ENCODE measurements at regions not wholly inside any gene's neighbourhood (a gene's known extent, or its start where the extent isn't known, plus 50 kb on each side); places are given as distances from the start of the nearest gene placed in this dataset.

DNA sequence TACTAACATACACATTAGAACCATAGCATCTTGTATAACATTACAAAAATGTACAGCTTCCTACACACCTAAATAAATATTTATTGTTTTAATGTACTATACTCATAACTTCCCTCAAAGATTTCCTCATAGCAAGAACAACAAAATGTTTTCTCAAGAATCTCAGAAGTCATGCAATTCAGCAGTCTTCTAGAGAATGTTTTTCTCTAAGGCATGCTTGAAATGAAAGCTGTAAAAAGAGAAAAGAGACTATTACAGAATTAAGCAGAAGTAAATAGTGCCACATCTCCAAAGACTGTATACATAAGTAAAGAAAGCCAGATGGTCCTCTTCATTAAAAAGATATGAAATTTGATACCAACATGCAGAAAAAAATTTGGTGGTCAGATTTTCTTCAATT is 672.2 kb downstream of the EPM2A start:
- Histone ChIP-seq H3K4me1 (ENCODE audit: low read length) (no peaks in the 10 kb centered on the region), H3K9ac (ENCODE audit: low read length) (no peak overlapping the region), H3K9me2 (replicated peaks; ENCODE audit: insufficient read depth, low read length) (no peaks in the 10 kb centered on the region), H3K27me3 (replicated peaks; ENCODE audit: insufficient read depth, low read length) (no peaks in the 10 kb centered on the region), H4K20me1 (ENCODE audit: insufficient read depth, low read length) (no peaks in the 10 kb centered on the region), H3K27ac (ENCODE audit: low read length) (no peak overlapping the region), H3K36me3 (replicated peaks; ENCODE audit: insufficient read depth, low read length) (no peaks in the 10 kb centered on the region), H3K4me2 (ENCODE audit: low read depth, low read length) (no peak overlapping the region), H3K4me3 (ENCODE audit: low read length) (no peak overlapping the region), H3K79me2 (ENCODE audit: low read length) (no peaks in the 10 kb centered on the region), H2AFZ (ENCODE audit: low read length) (no peak overlapping the region), H3F3A (ENCODE audit: insufficient read depth, low read length) (no peaks in the 10 kb centered on the region), H3K9me3 (replicated peaks; ENCODE audit: insufficient read depth, low read length) (no peaks in the 10 kb centered on the region)
- TF ChIP-seq, protein P1, sequence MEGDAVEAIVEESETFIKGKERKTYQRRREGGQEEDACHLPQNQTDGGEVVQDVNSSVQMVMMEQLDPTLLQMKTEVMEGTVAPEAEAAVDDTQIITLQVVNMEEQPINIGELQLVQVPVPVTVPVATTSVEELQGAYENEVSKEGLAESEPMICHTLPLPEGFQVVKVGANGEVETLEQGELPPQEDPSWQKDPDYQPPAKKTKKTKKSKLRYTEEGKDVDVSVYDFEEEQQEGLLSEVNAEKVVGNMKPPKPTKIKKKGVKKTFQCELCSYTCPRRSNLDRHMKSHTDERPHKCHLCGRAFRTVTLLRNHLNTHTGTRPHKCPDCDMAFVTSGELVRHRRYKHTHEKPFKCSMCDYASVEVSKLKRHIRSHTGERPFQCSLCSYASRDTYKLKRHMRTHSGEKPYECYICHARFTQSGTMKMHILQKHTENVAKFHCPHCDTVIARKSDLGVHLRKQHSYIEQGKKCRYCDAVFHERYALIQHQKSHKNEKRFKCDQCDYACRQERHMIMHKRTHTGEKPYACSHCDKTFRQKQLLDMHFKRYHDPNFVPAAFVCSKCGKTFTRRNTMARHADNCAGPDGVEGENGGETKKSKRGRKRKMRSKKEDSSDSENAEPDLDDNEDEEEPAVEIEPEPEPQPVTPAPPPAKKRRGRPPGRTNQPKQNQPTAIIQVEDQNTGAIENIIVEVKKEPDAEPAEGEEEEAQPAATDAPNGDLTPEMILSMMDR (IDR thresholded peaks at IDR 0.05; ENCODE audit: low read length): no peak
- TF ChIP-seq EZH2phosphoT487 (IDR thresholded peaks at IDR 0.05; ENCODE audit: low read length) (no peak), EZH2 (optimal IDR thresholded peaks at IDR 0.05; ENCODE audit: low read depth, low read length) (no peak)
- DNase-seq: no peak

DNA sequence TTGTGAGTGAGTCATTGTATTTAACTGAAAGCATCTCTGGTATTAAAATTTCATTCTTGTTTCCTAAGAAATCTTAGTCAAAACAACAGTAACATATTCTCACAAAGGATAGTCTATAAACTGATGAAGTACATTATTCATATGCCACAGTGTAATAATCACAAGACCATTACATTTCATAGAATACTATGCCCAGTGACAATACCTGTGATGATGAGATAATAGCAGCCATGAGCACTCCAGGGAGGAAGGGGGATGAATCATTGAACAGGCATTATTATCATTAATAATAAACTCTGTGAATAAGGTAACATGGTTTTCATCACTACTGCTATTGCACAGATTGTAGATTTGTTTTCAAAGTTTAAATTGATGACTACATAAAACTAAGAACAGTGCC is 667.9 kb downstream of the EPM2A start:
- H3F3A ChIP-seq (ENCODE audit: insufficient read depth, low read length): no peaks in the 10 kb centered on the region

DNA sequence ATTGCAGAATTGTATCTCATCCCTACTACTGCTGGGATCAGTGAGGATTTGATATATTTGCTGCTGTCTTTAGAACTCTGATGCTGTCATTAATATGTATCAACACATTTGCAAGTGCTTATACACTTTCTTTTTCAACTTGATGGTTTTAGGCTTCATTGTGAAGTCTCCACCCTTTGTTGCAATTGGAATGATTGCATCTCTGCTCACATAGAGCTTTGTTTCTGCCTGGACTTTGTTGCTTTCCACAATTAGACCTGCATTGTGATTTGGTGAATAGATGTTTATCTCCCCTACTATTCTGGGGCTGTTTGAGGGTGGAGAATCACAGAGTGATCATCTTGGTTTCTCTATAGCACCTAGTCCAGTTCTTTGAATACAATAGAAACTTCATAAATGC is 666.7 kb downstream of the EPM2A start:
- no peak overlapping the region for H3K9ac ChIP-seq (ENCODE audit: low read length)
- no peaks in the 10 kb centered on the region for H4K20me1 ChIP-seq (ENCODE audit: insufficient read depth, low read length)
- no peaks in the 10 kb centered on the region for H3K36me3 ChIP-seq (replicated peaks; ENCODE audit: insufficient read depth, low read length)
- H3K4me1 ChIP-seq (ENCODE audit: low read length): no peaks in the 10 kb centered on the region
- H3K9me3 ChIP-seq (replicated peaks; ENCODE audit: insufficient read depth, low read length): no peaks in the 10 kb centered on the region
- no peak for DNase-seq
- TF ChIP-seq, protein P1 (IDR thresholded peaks at IDR 0.05; ENCODE audit: low read length): no peak
- TF ChIP-seq EZH2phosphoT487 (IDR thresholded peaks at IDR 0.05; ENCODE audit: low read length): no peak
- H3K79me2 ChIP-seq (ENCODE audit: low read length): no peaks in the 10 kb centered on the region
- no peak overlapping the region for H3K4me2 ChIP-seq (ENCODE audit: low read depth, low read length)
- no peaks in the 10 kb centered on the region for H3K27me3 ChIP-seq (replicated peaks; ENCODE audit: insufficient read depth, low read length)
- no peak overlapping the region for H3K4me3 ChIP-seq (ENCODE audit: low read length)
- no peak overlapping the region for H3K27ac ChIP-seq (ENCODE audit: low read length)
- H3K9me2 ChIP-seq (replicated peaks; ENCODE audit: insufficient read depth, low read length): no peaks in the 10 kb centered on the region
- H3F3A ChIP-seq (ENCODE audit: insufficient read depth, low read length): no peaks in the 10 kb centered on the region
- no peak overlapping the region for H2AFZ ChIP-seq (ENCODE audit: low read length)

More for the DNA sequence above, 667.9 kb downstream of the EPM2A start:
- Histone ChIP-seq H3K79me2 (ENCODE audit: low read length) (no peaks in the 10 kb centered on the region), H4K20me1 (ENCODE audit: insufficient read depth, low read length) (no peaks in the 10 kb centered on the region), H3K4me3 (ENCODE audit: low read length) (no peak overlapping the region), H3K4me1 (ENCODE audit: low read length) (no peaks in the 10 kb centered on the region), H3K9me2 (replicated peaks; ENCODE audit: insufficient read depth, low read length) (no peaks in the 10 kb centered on the region), H3K27me3 (replicated peaks; ENCODE audit: insufficient read depth, low read length) (no peaks in the 10 kb centered on the region), H3K27ac (ENCODE audit: low read length) (no peak overlapping the region), H3K9me3 (replicated peaks; ENCODE audit: insufficient read depth, low read length) (no peaks in the 10 kb centered on the region), H3K4me2 (ENCODE audit: low read depth, low read length) (no peak overlapping the region), H2AFZ (ENCODE audit: low read length) (no peak overlapping the region), H3K9ac (ENCODE audit: low read length) (no peak overlapping the region), H3K36me3 (replicated peaks; ENCODE audit: insufficient read depth, low read length) (no peaks in the 10 kb centered on the region)
- no peak for DNase-seq
- TF ChIP-seq, protein P1 (IDR thresholded peaks at IDR 0.05; ENCODE audit: low read length): no peak
- TF ChIP-seq EZH2 (optimal IDR thresholded peaks at IDR 0.05; ENCODE audit: low read depth, low read length) (no peak), EZH2phosphoT487 (IDR thresholded peaks at IDR 0.05; ENCODE audit: low read length) (no peak)
